GM10248 (cell line): ENCODE measurements at regions not wholly inside any gene's neighbourhood (a gene's known extent, or its start where the extent isn't known, plus 50 kb on each side); places are given as distances from the start of the nearest gene placed in this dataset.

Experiments used
- CTCF ChIA-PET: fragments of 300-600 bp; sonication (Branson Sonifier 250); formaldehyde crosslinking; extraction: SDS; loops from one replicate; lab custom pipeline; 2021; ENCODE audit warnings: antibody characterized with exemption; lab: Yijun Ruan, JAX
- POLR2A ChIA-PET: fragments of 350-650 bp; sonication (Branson Sonifier 250); formaldehyde crosslinking; extraction: SDS; loops from one replicate; lab custom pipeline; 2020; ENCODE audit warnings: antibody characterized with exemption; lab: Yijun Ruan, JAX
- DNase-seq: peaks from one replicate; pipeline ENCODE4 v3.0.0; 2012; ENCODE audit errors: extremely low spot score
- CTCF ChIP-seq: IDR thresholded peaks from 2 replicates; pipeline ENCODE4 v1.5.1; 2012; ENCODE audit warnings: mild to moderate bottlenecking, low read depth; ENCODE audit errors: extremely low read depth, missing control alignments, control extremely low read depth

GRCh38 chr17:52357854-52358253, 199.3 kb upstream of the CA10 start:
- CTCF ChIA-PET, result no interaction called here
- no peak for TF ChIP-seq CTCF
- POLR2A ChIA-PET, result no interaction called here
- DNase-seq, result no peak

GRCh38 chr17:52336796-52337195, 178.3 kb upstream of the CA10 start:
- ChIA-PET CTCF (no interaction called here), POLR2A (no interaction called here)
- DNase-seq, result no peak
- TF ChIP-seq CTCF, result no peak

DNA sequence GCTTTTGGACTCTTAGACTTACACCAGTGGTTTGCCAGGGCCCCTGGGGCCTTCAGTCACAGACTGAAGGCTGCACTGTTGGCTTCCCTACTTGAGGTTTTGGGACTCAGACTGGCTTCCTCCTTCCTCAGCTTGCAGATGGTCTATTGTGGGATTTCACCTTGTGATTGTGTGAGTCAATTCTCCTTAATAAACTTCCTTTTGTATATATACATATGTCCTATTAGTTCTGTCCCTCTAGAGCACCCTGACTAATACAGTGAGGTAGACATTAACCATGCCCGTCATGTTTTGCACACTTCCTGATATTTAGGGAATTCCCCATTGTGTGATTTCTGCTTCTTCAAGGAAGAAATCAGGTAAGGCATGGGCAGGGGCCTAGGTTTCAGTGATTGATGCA, 147.8 kb upstream of the CA10 start:
- no peak for DNase-seq
- TF ChIP-seq CTCF, result no peak
- ChIA-PET CTCF (interaction anchor here (0.9 to 1.3 kb wide), 3 partner anchors 9 to 13 kb away, joined by 3 to 4 read pairs (median 3); no protein-coding TSS in a partner anchor), POLR2A (no interaction called here)

DNA sequence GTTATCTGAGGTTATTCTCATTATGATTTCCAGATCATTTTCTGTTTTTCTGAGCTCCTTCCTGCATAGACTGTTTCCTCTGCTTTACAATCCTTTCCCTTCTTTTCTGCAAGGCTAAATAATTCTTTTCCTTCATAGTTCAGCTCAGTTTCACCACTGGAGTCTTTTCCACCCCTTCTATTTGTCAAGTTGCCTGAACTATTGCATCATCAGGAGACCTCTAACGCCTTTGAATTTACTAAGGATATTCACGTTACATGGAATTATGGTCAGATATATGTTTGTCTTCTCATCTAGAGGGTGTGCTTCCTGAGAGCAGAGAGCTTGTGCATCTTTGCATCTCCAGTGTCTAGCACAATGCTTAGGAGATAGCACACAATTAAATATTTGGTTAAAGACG, 140.4 kb upstream of the CA10 start:
- POLR2A ChIA-PET, result no interaction called here
- no peak for TF ChIP-seq CTCF
- CTCF ChIA-PET, result interaction anchor here (1.1 kb wide), 1 partner anchor 9 kb away, joined by 3 read pairs; no protein-coding TSS in a partner anchor
- no peak for DNase-seq

DNA sequence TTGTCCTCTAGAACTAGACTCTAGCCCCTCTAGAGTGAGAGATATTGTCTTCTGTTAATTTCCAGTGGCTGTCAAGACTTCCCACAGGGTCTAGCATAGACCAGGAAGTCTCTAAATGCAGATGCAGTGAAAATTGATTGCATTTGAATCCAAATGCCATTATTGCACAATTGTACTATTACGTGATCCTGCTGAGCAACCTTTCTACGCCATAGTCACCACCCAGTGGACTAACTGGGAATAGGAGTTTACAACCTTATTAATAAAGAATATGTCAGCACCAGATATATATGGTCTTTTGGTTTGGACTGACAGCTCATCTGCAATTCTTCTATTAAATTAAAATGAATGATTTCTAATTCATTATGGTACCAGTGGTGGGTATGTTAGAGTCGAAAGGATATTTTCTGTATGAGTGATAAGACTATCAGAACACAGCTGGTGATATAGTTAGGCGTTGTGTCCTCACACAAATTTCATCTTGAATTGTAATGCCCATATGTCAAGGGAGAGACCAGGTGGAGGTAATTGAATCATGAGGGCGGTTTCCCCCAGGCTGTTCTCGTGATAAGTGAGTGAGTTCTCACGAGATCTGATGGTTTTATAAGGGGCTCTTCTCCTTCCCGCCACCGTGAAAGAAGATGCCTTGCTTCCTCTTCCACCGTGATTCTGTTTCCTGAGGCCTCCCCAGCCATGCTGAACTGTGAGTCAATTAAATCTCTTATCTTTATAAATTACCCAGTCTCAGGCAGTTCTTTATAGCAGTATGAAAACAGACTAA, 138.9 kb upstream of the CA10 start:
- TF ChIP-seq CTCF, result no peak
- POLR2A ChIA-PET, result no interaction called here
- no peak for DNase-seq
- CTCF ChIA-PET, result no interaction called here

GRCh38 chr17:52294301-52294700, 135.8 kb upstream of the CA10 start:
- CTCF ChIA-PET, result interaction anchor here (1.0 kb wide), 1 partner anchor 10 kb away, joined by 3 read pairs; no protein-coding TSS in a partner anchor
- POLR2A ChIA-PET, result no interaction called here
- DNase-seq, result no peak
- no peak for TF ChIP-seq CTCF
